ENCODE measurements at regions not wholly inside any gene's neighbourhood (a gene's known extent, or its start where the extent isn't known, plus 50 kb on each side); places are given as distances from the start of the nearest gene placed in this dataset.

- TF ChIP-seq YY1 (IDR thresholded peaks at IDR 0.05; ENCODE audit: insufficient read depth, insufficient read length), result no peak
- no peak for TF ChIP-seq SUZ12 (IDR thresholded peaks at IDR 0.05; ENCODE audit: extremely low read depth, insufficient read depth, insufficient read length)
- TF ChIP-seq ZNF274 (IDR thresholded peaks at IDR 0.05; ENCODE audit: low read depth, low read length), result no peak
- no peak for DNase-seq (ENCODE audit: low read depth, low spot score)
- no peaks in the 10 kb centered on the region for H3K27me3 ChIP-seq (ENCODE audit: insufficient read depth, insufficient read length)
- H3K4me1 ChIP-seq (ENCODE audit: insufficient read depth, insufficient read length), result no peaks in the 10 kb centered on the region
- H3K4me3 ChIP-seq (ENCODE audit: insufficient read length, low read depth), result no peak overlapping the region
- H3K36me3 ChIP-seq (ENCODE audit: insufficient read depth, insufficient read length, low read length), result no peaks in the 10 kb centered on the region
- H3K9me3 ChIP-seq (ENCODE audit: insufficient read depth, low read length), result no peaks in the 10 kb centered on the region
- no peak overlapping the region for H3K9ac ChIP-seq (ENCODE audit: insufficient read length, low read depth)
These were observed 62.8 kb upstream of the PCDH9 start for GRCh38 chr13:67292886-67293285.

GRCh38 chr13:67285611-67286010 is 55.5 kb upstream of the PCDH9 start:
- Histone ChIP-seq H3K4me3 (ENCODE audit: insufficient read length, low read depth) (no peak overlapping the region), H3K4me1 (ENCODE audit: insufficient read depth, insufficient read length) (no peaks in the 10 kb centered on the region), H3K9ac (ENCODE audit: insufficient read length, low read depth) (no peak overlapping the region), H3K27me3 (ENCODE audit: insufficient read depth, insufficient read length) (no peaks in the 10 kb centered on the region), H3K36me3 (ENCODE audit: insufficient read depth, insufficient read length, low read length) (no peaks in the 10 kb centered on the region), H3K9me3 (ENCODE audit: insufficient read depth, low read length) (no peaks in the 10 kb centered on the region)
- TF ChIP-seq YY1 (IDR thresholded peaks at IDR 0.05; ENCODE audit: insufficient read depth, insufficient read length) (no peak), ZNF274 (IDR thresholded peaks at IDR 0.05; ENCODE audit: low read depth, low read length) (no peak), SUZ12 (IDR thresholded peaks at IDR 0.05; ENCODE audit: extremely low read depth, insufficient read depth, insufficient read length) (no peak)
- no peak for DNase-seq (ENCODE audit: low read depth, low spot score)

GRCh38 chr13:67283637-67284036 is 53.5 kb upstream of the PCDH9 start:
- Histone ChIP-seq H3K4me3 (ENCODE audit: insufficient read length, low read depth) (no peak overlapping the region), H3K9me3 (ENCODE audit: insufficient read depth, low read length) (no peaks in the 10 kb centered on the region), H3K27me3 (ENCODE audit: insufficient read depth, insufficient read length) (no peaks in the 10 kb centered on the region), H3K9ac (ENCODE audit: insufficient read length, low read depth) (no peak overlapping the region), H3K4me1 (ENCODE audit: insufficient read depth, insufficient read length) (no peaks in the 10 kb centered on the region), H3K36me3 (ENCODE audit: insufficient read depth, insufficient read length, low read length) (no peaks in the 10 kb centered on the region)
- DNase-seq (ENCODE audit: low read depth, low spot score), result no peak
- TF ChIP-seq SUZ12 (IDR thresholded peaks at IDR 0.05; ENCODE audit: extremely low read depth, insufficient read depth, insufficient read length) (no peak), YY1 (IDR thresholded peaks at IDR 0.05; ENCODE audit: insufficient read depth, insufficient read length) (no peak), ZNF274 (IDR thresholded peaks at IDR 0.05; ENCODE audit: low read depth, low read length) (no peak)

DNA sequence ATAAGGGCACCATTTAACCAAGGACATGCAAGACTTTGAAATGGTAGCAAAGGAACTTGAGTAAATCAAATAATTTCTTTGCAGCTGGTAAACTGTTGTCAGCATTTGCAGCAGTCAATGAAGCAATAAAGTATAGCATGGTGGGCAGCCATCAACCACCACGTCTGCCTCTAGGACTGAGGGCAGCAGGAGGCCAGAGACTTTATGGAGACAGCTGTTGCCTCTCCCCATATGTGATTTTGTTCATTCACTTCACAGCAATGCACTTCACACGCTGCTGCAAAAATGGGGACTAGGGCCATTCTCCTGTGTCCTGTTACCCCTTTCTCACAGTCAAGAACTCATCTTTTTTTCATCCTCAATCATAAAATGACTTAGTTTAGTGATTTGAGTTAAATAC is 51.3 kb upstream of the PCDH9 start:
- H3K9ac ChIP-seq (ENCODE audit: insufficient read length, low read depth), result no peak overlapping the region
- no peak for DNase-seq (ENCODE audit: low read depth, low spot score)

More for the DNA sequence above, 51.3 kb upstream of the PCDH9 start:
- H3K36me3 ChIP-seq (ENCODE audit: insufficient read depth, insufficient read length, low read length), result no peaks in the 10 kb centered on the region
- no peak overlapping the region for H3K4me3 ChIP-seq (ENCODE audit: insufficient read length, low read depth)
- no peaks in the 10 kb centered on the region for H3K4me1 ChIP-seq (ENCODE audit: insufficient read depth, insufficient read length)
- H3K9me3 ChIP-seq (ENCODE audit: insufficient read depth, low read length), result no peaks in the 10 kb centered on the region
- no peaks in the 10 kb centered on the region for H3K27me3 ChIP-seq (ENCODE audit: insufficient read depth, insufficient read length)
- TF ChIP-seq SUZ12 (IDR thresholded peaks at IDR 0.05; ENCODE audit: extremely low read depth, insufficient read depth, insufficient read length) (no peak), ZNF274 (IDR thresholded peaks at IDR 0.05; ENCODE audit: low read depth, low read length) (no peak), YY1 (IDR thresholded peaks at IDR 0.05; ENCODE audit: insufficient read depth, insufficient read length) (no peak)
